Transverse colon (tissue), 3 donors: ENCODE measurements at regions not wholly inside any gene's neighbourhood (a gene's known extent, or its start where the extent isn't known, plus 50 kb on each side); places are given as distances from the start of the nearest gene placed in this dataset.

Experiments
- CTCF ChIP-seq, 5 experiments: fragments of 200-600 bp in 3 of 5; fragments of 450-650 bp in 2 of 5; sonication (generic) in 3 of 5; IDR thresholded peaks; 1 replicate in 2 of 5; 2 replicates in 3 of 5; pipeline ENCODE4 v1.5.1; 2016 to 2017; ENCODE audit warnings: antibody characterized with exemption in 5 of 5, inconsistent platforms in 3 of 5, mild to moderate bottlenecking in 2 of 5, moderate library complexity in 1 of 5
- EP300 ChIP-seq: sonication (generic); formaldehyde crosslinking; IDR thresholded peaks from one replicate; pipeline ENCODE4 v1.6.1; 2017; ENCODE audit warnings: antibody characterized with exemption, low read depth
- POLR2A ChIP-seq: fragments of 450-650 bp; IDR thresholded peaks from one replicate; pipeline ENCODE4 v1.6.1; 2016; ENCODE audit warnings: antibody characterized with exemption, mild to moderate bottlenecking, moderate library complexity

- TF ChIP-seq POLR2A (no peak), CTCF (IDR thresholded peaks at IDR 0.05) (no peak), EP300 (no peak)
Measured at GRCh38 chr2:17311106-17311619, 207.1 kb downstream of the RAD51AP2 start.
